Stimulated activated naive CD8-positive, alpha-beta T cell treated with anti-CD3 and anti-CD28 coated beads, Interleukin-15, Interleukin-2, amounts not matched to agents 100 ng/mL and 50 ng/mL, for 24 hours (primary cell): ENCODE measurements at regions not wholly inside any gene's neighbourhood (a gene's known extent, or its start where the extent isn't known, plus 50 kb on each side); places are given as distances from the start of the nearest gene placed in this dataset.

Experiments
- H3K27ac Mint-ChIP-seq: one replicate; pipeline ENCODE4 v1.8.0; 2021; ENCODE audit warnings: mild to moderate bottlenecking, mixed read lengths
- H3K27me3 Mint-ChIP-seq: one replicate; pipeline ENCODE4 v1.8.0; 2021; ENCODE audit warnings: mixed read lengths
- H3K36me3 Mint-ChIP-seq: one replicate; pipeline ENCODE4 v1.8.0; 2021; ENCODE audit warnings: low read depth, mixed read lengths
- H3K4me1 Mint-ChIP-seq: one replicate; pipeline ENCODE4 v1.8.0; 2021; ENCODE audit warnings: low read depth, mixed read lengths
- H3K4me3 Mint-ChIP-seq: one replicate; pipeline ENCODE4 v1.8.0; 2021; ENCODE audit warnings: mild to moderate bottlenecking, mixed read lengths
- H3K9me3 Mint-ChIP-seq: one replicate; pipeline ENCODE4 v1.8.0; 2021; ENCODE audit warnings: mixed read lengths

- Mint-ChIP-seq H3K27ac (no peak overlapping the region), H3K4me1 (no peaks in the 10 kb centered on the region), H3K4me3 (no peak overlapping the region), H3K36me3 (no peaks in the 10 kb centered on the region), H3K27me3 (no peaks in the 10 kb centered on the region), H3K9me3 (peaks cover 18% of the 10 kb centered on the region)
Observed at GRCh38 chr13:61797397-61797796, 381.7 kb upstream of the PCDH20 start.

- H3K36me3 Mint-ChIP-seq: no peaks in the 10 kb centered on the region
- no peaks in the 10 kb centered on the region for H3K4me1 Mint-ChIP-seq
- peaks cover 20% of the 10 kb centered on the region for H3K9me3 Mint-ChIP-seq
- no peaks in the 10 kb centered on the region for H3K27me3 Mint-ChIP-seq
- no peak overlapping the region for H3K4me3 Mint-ChIP-seq
- H3K27ac Mint-ChIP-seq: no peak overlapping the region
Observed at GRCh38 chr13:61795580-61795979, 379.9 kb upstream of the PCDH20 start.

- Mint-ChIP-seq H3K9me3 (peaks cover 20% of the 10 kb centered on the region), H3K27me3 (no peaks in the 10 kb centered on the region), H3K4me3 (no peak overlapping the region), H3K27ac (no peak overlapping the region), H3K4me1 (no peaks in the 10 kb centered on the region), H3K36me3 (no peaks in the 10 kb centered on the region)
Observed at GRCh38 chr13:61779456-61779855, 363.8 kb upstream of the PCDH20 start.

GRCh38 chr13:61778531-61778930, 362.9 kb upstream of the PCDH20 start:
- Mint-ChIP-seq H3K36me3 (no peaks in the 10 kb centered on the region), H3K9me3 (peaks cover 22% of the 10 kb centered on the region), H3K27ac (no peak overlapping the region), H3K27me3 (no peaks in the 10 kb centered on the region), H3K4me1 (no peaks in the 10 kb centered on the region), H3K4me3 (no peak overlapping the region)

GRCh38 chr13:61777899-61778298, 362.2 kb upstream of the PCDH20 start:
- H3K27ac Mint-ChIP-seq: no peak overlapping the region
- no peak overlapping the region for H3K4me3 Mint-ChIP-seq
- no peaks in the 10 kb centered on the region for H3K36me3 Mint-ChIP-seq
- no peaks in the 10 kb centered on the region for H3K4me1 Mint-ChIP-seq
- peaks cover 16% of the 10 kb centered on the region for H3K9me3 Mint-ChIP-seq
- no peaks in the 10 kb centered on the region for H3K27me3 Mint-ChIP-seq

- no peaks in the 10 kb centered on the region for H3K36me3 Mint-ChIP-seq
- no peak overlapping the region for H3K4me3 Mint-ChIP-seq
- peaks cover 15% of the 10 kb centered on the region for H3K9me3 Mint-ChIP-seq
- H3K27me3 Mint-ChIP-seq: no peaks in the 10 kb centered on the region
- H3K27ac Mint-ChIP-seq: no peak overlapping the region
- H3K4me1 Mint-ChIP-seq: no peaks in the 10 kb centered on the region
Observed at GRCh38 chr13:61777271-61777670, 361.6 kb upstream of the PCDH20 start.

GRCh38 chr13:61774903-61775302, 359.3 kb upstream of the PCDH20 start:
- Mint-ChIP-seq H3K27me3 (no peaks in the 10 kb centered on the region), H3K4me1 (no peaks in the 10 kb centered on the region)

GRCh38 chr13:61770681-61771080, 355.0 kb upstream of the PCDH20 start:
- peaks cover 6% of the 10 kb centered on the region for H3K9me3 Mint-ChIP-seq
- H3K27me3 Mint-ChIP-seq: no peaks in the 10 kb centered on the region
- no peak overlapping the region for H3K4me3 Mint-ChIP-seq
- H3K27ac Mint-ChIP-seq: no peak overlapping the region
- H3K4me1 Mint-ChIP-seq: no peaks in the 10 kb centered on the region
- H3K36me3 Mint-ChIP-seq: no peaks in the 10 kb centered on the region

More at GRCh38 chr13:61774903-61775302, 359.3 kb upstream of the PCDH20 start:
- Mint-ChIP-seq H3K36me3 (no peaks in the 10 kb centered on the region), H3K27ac (no peak overlapping the region), H3K9me3 (peaks cover 8% of the 10 kb centered on the region), H3K4me3 (no peak overlapping the region)

- Mint-ChIP-seq H3K9me3 (peaks cover 6% of the 10 kb centered on the region), H3K4me1 (no peaks in the 10 kb centered on the region), H3K27ac (no peak overlapping the region), H3K36me3 (no peaks in the 10 kb centered on the region), H3K27me3 (no peaks in the 10 kb centered on the region), H3K4me3 (no peak overlapping the region)
Observed at GRCh38 chr13:61768175-61768574, 352.5 kb upstream of the PCDH20 start.

- Mint-ChIP-seq H3K27me3 (no peaks in the 10 kb centered on the region), H3K36me3 (no peaks in the 10 kb centered on the region), H3K4me3 (no peak overlapping the region), H3K27ac (no peak overlapping the region), H3K4me1 (no peaks in the 10 kb centered on the region), H3K9me3 (peaks cover 6% of the 10 kb centered on the region)
Observed at GRCh38 chr13:61766667-61767058, 351.0 kb upstream of the PCDH20 start.

- Mint-ChIP-seq H3K27me3 (no peaks in the 10 kb centered on the region), H3K4me3 (no peak overlapping the region), H3K27ac (no peak overlapping the region), H3K9me3 (peaks cover 6% of the 10 kb centered on the region), H3K4me1 (no peaks in the 10 kb centered on the region), H3K36me3 (no peaks in the 10 kb centered on the region)
Observed at GRCh38 chr13:61765940-61766666, 350.5 kb upstream of the PCDH20 start.

GRCh38 chr13:61765181-61765742, 349.6 kb upstream of the PCDH20 start:
- H3K9me3 Mint-ChIP-seq: peaks cover 6% of the 10 kb centered on the region
- no peak overlapping the region for H3K4me3 Mint-ChIP-seq

GRCh38 chr13:61761690-61762089, 346.0 kb upstream of the PCDH20 start:
- H3K4me1 Mint-ChIP-seq: no peaks in the 10 kb centered on the region
- H3K27ac Mint-ChIP-seq: no peak overlapping the region
- no peaks in the 10 kb centered on the region for H3K27me3 Mint-ChIP-seq
- peaks cover 6% of the 10 kb centered on the region for H3K9me3 Mint-ChIP-seq
- H3K4me3 Mint-ChIP-seq: no peak overlapping the region
- H3K36me3 Mint-ChIP-seq: no peaks in the 10 kb centered on the region

More at GRCh38 chr13:61765181-61765742, 349.6 kb upstream of the PCDH20 start:
- Mint-ChIP-seq H3K27me3 (no peaks in the 10 kb centered on the region), H3K4me1 (no peaks in the 10 kb centered on the region), H3K36me3 (no peaks in the 10 kb centered on the region), H3K27ac (no peak overlapping the region)

GRCh38 chr13:61760102-61760501, 344.5 kb upstream of the PCDH20 start:
- no peaks in the 10 kb centered on the region for H3K4me1 Mint-ChIP-seq
- peaks cover 13% of the 10 kb centered on the region for H3K9me3 Mint-ChIP-seq
- no peak overlapping the region for H3K4me3 Mint-ChIP-seq
- no peak overlapping the region for H3K27ac Mint-ChIP-seq
- H3K36me3 Mint-ChIP-seq: no peaks in the 10 kb centered on the region
- no peaks in the 10 kb centered on the region for H3K27me3 Mint-ChIP-seq

GRCh38 chr13:61756031-61756430, 340.4 kb upstream of the PCDH20 start:
- no peaks in the 10 kb centered on the region for H3K27me3 Mint-ChIP-seq
- H3K9me3 Mint-ChIP-seq: peaks cover 8% of the 10 kb centered on the region
- H3K4me1 Mint-ChIP-seq: no peaks in the 10 kb centered on the region
- no peak overlapping the region for H3K27ac Mint-ChIP-seq
- no peaks in the 10 kb centered on the region for H3K36me3 Mint-ChIP-seq
- H3K4me3 Mint-ChIP-seq: no peak overlapping the region

GRCh38 chr13:61751039-61751438, 335.4 kb upstream of the PCDH20 start:
- H3K27me3 Mint-ChIP-seq: no peaks in the 10 kb centered on the region
- no peak overlapping the region for H3K4me3 Mint-ChIP-seq
- no peaks in the 10 kb centered on the region for H3K4me1 Mint-ChIP-seq
- H3K9me3 Mint-ChIP-seq: peaks cover 6% of the 10 kb centered on the region
- no peak overlapping the region for H3K27ac Mint-ChIP-seq
- no peaks in the 10 kb centered on the region for H3K36me3 Mint-ChIP-seq
